ENCODE measurements at regions not wholly inside any gene's neighbourhood (a gene's known extent, or its start where the extent isn't known, plus 50 kb on each side); places are given as distances from the start of the nearest gene placed in this dataset.

- no peak for DNase-seq (ENCODE audit: low read depth, low spot score)
- no peak overlapping the region for H3K27ac ChIP-seq (ENCODE audit: insufficient read depth, low read depth, low read length)
- no TSS peak for BruUV-seq (replicated peaks)
- H3K4me1 ChIP-seq (ENCODE audit: control insufficient read depth, extremely low read depth, insufficient read depth, low read length), result no peaks in the 10 kb centered on the region
- no peaks in the 10 kb centered on the region for H3K36me3 ChIP-seq (ENCODE audit: control insufficient read depth in 2 of 2, extremely low read depth in 1 of 2, insufficient read depth in 2 of 2, low read length in 2 of 2)
- no peak overlapping the region for H3K4me2 ChIP-seq (ENCODE audit: insufficient read depth, low read length)
- no peak overlapping the region for H3K4me3 ChIP-seq (replicated peaks in 1 of 3; ENCODE audit: insufficient read depth in 1 of 3, low read depth in 1 of 3, low read length in 3 of 3)
- H3K9me3 ChIP-seq (replicated peaks; ENCODE audit: control insufficient read depth, insufficient read depth, low read length), result no peaks in the 10 kb centered on the region
- no peaks in the 10 kb centered on the region for H3K79me2 ChIP-seq (ENCODE audit: control insufficient read depth, insufficient read depth, low read length)
- H3K9ac ChIP-seq (replicated peaks; ENCODE audit: extremely low read depth, insufficient read depth, low read length), result no peak overlapping the region
- ChIA-PET POLR2A (no interaction called here), CTCF (no interaction called here)
- H3K9me1 ChIP-seq (replicated peaks; ENCODE audit: control insufficient read depth, extremely low read depth, insufficient read depth, low read length), result no peaks in the 10 kb centered on the region
- H3K27me3 ChIP-seq (ENCODE audit: control insufficient read depth in 2 of 2, insufficient read depth in 2 of 2, low read length in 2 of 2), result no peaks in the 10 kb centered on the region
- H4K20me1 ChIP-seq (replicated peaks; ENCODE audit: control insufficient read depth, extremely low read depth, insufficient read depth, low read length), result no peaks in the 10 kb centered on the region
- intact Hi-C loops (cut with micrococcal nuclease) (no loop called here), dilution Hi-C loops (cut with MboI; ENCODE audit: extremely low pct_ligation_motif_present, low sequenced_read_pairs) (no loop called here)
- TF ChIP-seq MAX (IDR thresholded peaks at IDR 0.05; ENCODE audit: insufficient read depth, insufficient read length), result no peak
- TF ChIP-seq MYC (IDR thresholded peaks at IDR 0.05; ENCODE audit: low read depth, low read length), result no peak
- TF ChIP-seq GATA2 (IDR thresholded peaks at IDR 0.05; ENCODE audit: insufficient read depth, insufficient read length, low read depth, low read length), result no peak
- no peak for TF ChIP-seq EZH2 (IDR thresholded peaks at IDR 0.05; ENCODE audit: borderline replicate concordance, low read depth, low read length, severe bottlenecking)
- no peak for TF ChIP-seq CTCF (IDR thresholded peaks at IDR 0.05; ENCODE audit: extremely low read depth in 1 of 2, insufficient read depth in 1 of 2, low read depth in 1 of 2, low read length in 2 of 2)
- TF ChIP-seq POLR2A (IDR thresholded peaks at IDR 0.05; ENCODE audit: low read depth, low read length), result no peak
- TF ChIP-seq JUN (IDR thresholded peaks at IDR 0.05; ENCODE audit: borderline replicate concordance, insufficient read depth, insufficient read length, low read depth), result no peak
- TF ChIP-seq FOS (IDR thresholded peaks at IDR 0.05; ENCODE audit: borderline replicate concordance, insufficient read depth, low read length), result no peak
- no peak for TF ChIP-seq POLR2AphosphoS5 (IDR thresholded peaks at IDR 0.05; ENCODE audit: insufficient read depth, low read depth, low read length)
- FAIRE-seq, result no peak
- H2AFZ ChIP-seq (ENCODE audit: low read depth, low read length), result no peak overlapping the region
Observed at GRCh38 chr4:37054531-37055077, 189.9 kb upstream of the NWD2 start.
